ENCODE measurements at regions not wholly inside any gene's neighbourhood (a gene's known extent, or its start where the extent isn't known, plus 50 kb on each side); places are given as distances from the start of the nearest gene placed in this dataset.

- TF ChIP-seq CTCF (conservative IDR thresholded peaks at IDR 0.05) = no peak
- no peak overlapping the region for H3K27ac ChIP-seq
These were observed 264.5 kb downstream of the KCTD12 start for GRCh38 chr13:76621705-76622104.

GRCh38 chr13:76620036-76620435, 266.2 kb downstream of the KCTD12 start:
- no peak for TF ChIP-seq CTCF (conservative IDR thresholded peaks at IDR 0.05)
- H3K27ac ChIP-seq = no peak overlapping the region

GRCh38 chr13:76619631-76620030, 266.6 kb downstream of the KCTD12 start:
- no peak for TF ChIP-seq CTCF (conservative IDR thresholded peaks at IDR 0.05)

GRCh38 chr13:76610819-76611415, 275.3 kb downstream of the KCTD12 start:
- TF ChIP-seq CTCF (conservative IDR thresholded peaks at IDR 0.05) = no peak
- no peak overlapping the region for H3K27ac ChIP-seq

More at GRCh38 chr13:76619631-76620030, 266.6 kb downstream of the KCTD12 start:
- no peak overlapping the region for H3K27ac ChIP-seq

- no peak overlapping the region for H3K27ac ChIP-seq
- TF ChIP-seq CTCF (conservative IDR thresholded peaks at IDR 0.05) = no peak
These were observed 276.6 kb downstream of the KCTD12 start for GRCh38 chr13:76609643-76610042.

- no peak overlapping the region for H3K27ac ChIP-seq
- no peak for TF ChIP-seq CTCF (conservative IDR thresholded peaks at IDR 0.05)
These were observed 278.3 kb downstream of the KCTD12 start for GRCh38 chr13:76607866-76608265.

GRCh38 chr13:76600081-76600480, 286.1 kb downstream of the KCTD12 start:
- no peak for TF ChIP-seq CTCF (conservative IDR thresholded peaks at IDR 0.05)
- H3K27ac ChIP-seq = no peak overlapping the region

Measured in VCaP (cell line).